Upper lobe of right lung (tissue), 1 donor: ENCODE measurements at regions not wholly inside any gene's neighbourhood (a gene's known extent, or its start where the extent isn't known, plus 50 kb on each side); places are given as distances from the start of the nearest gene placed in this dataset.
A peak's percentile ranks its signal among the peaks of the same experiment; 100 is the strongest.
"Not testable (repeated sequence)": the region's sequence is repeated elsewhere in the genome, so short reads cannot be mapped to it uniquely, and the experiment has no call there.

Experiments used
- ATAC-seq: fragments of 200-7000 bp; cut with Tn5 transposase; one replicate; pipeline ENCODE4 v1.9.1; 2020; ENCODE audit warnings: mild to moderate bottlenecking, moderate library complexity
- DNase-seq: peaks from one replicate; pipeline ENCODE4 v3.0.0-alpha.2; 2020
- H3K27ac ChIP-seq: fragments of 200-600 bp; one replicate; pipeline ENCODE4 v1.8.0; 2022
- H3K27me3 ChIP-seq: fragments of 200-600 bp; one replicate; pipeline ENCODE4 v1.8.0; 2022; ENCODE audit warnings: mild to moderate bottlenecking
- H3K36me3 ChIP-seq: fragments of 200-600 bp; one replicate; pipeline ENCODE4 v1.8.0; 2022
- H3K4me1 ChIP-seq: fragments of 200-600 bp; one replicate; pipeline ENCODE4 v1.8.0; 2022
- H3K4me3 ChIP-seq: fragments of 200-600 bp; one replicate; pipeline ENCODE4 v1.8.0; 2022; ENCODE audit warnings: mild to moderate bottlenecking
- H3K9me3 ChIP-seq: fragments of 200-600 bp; one replicate; pipeline ENCODE4 v1.8.0; 2022
- CTCF ChIP-seq: fragments of 200-600 bp; IDR thresholded peaks from one replicate; pipeline ENCODE4 v1.8.0; 2022; ENCODE audit warnings: antibody characterized with exemption
- intact Hi-C: fragments of 100-400 bp; cut with DNase I; formaldehyde crosslinking; loops from one replicate; pipeline ENCODE4 v1.11.0; 2022
- donor health status: DM: no; HTN: yes; CAD: no; lungs with severe emphysema.

DNA sequence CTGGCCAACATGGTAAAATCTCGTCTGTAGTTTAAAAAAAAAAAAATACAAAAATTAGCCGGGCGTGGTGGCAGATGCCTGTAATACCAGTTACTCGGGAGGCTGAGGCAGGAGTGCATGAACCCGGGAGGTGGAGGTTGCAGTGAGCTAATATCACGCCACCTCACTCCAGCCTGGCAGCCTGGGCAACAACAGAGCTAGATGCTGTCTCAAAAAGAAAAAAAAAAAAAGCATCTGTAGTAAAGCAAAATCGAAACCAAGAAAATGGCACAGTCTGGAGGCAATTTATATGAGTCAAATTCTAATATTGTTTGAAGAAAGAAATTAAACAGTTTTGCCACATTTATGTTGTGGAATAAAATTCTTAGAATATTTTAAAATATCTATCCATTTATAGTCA, 365.0 kb upstream of the CHORDC1 start:
- no peak overlapping the region for H3K4me3 ChIP-seq
- no peak for TF ChIP-seq CTCF
- H3K27me3 ChIP-seq: no peaks in the 10 kb centered on the region
- no peak overlapping the region for H3K27ac ChIP-seq
- no peak for DNase-seq
- H3K36me3 ChIP-seq: no peaks in the 10 kb centered on the region
- no peak for ATAC-seq
- H3K4me1 ChIP-seq: no peaks in the 10 kb centered on the region
- H3K9me3 ChIP-seq: no peaks in the 10 kb centered on the region
- intact Hi-C loops: no loop called here

GRCh38 chr11:90585491-90585890, 362.6 kb upstream of the CHORDC1 start:
- no peaks in the 10 kb centered on the region for H3K27me3 ChIP-seq
- no peak overlapping the region for H3K4me3 ChIP-seq
- DNase-seq: no peak
- no peak for TF ChIP-seq CTCF
- intact Hi-C loops: no loop called here
- H3K4me1 ChIP-seq: no peaks in the 10 kb centered on the region
- no peaks in the 10 kb centered on the region for H3K9me3 ChIP-seq
- H3K27ac ChIP-seq: no peak overlapping the region
- no peaks in the 10 kb centered on the region for H3K36me3 ChIP-seq
- no peak for ATAC-seq

- H3K27ac ChIP-seq, H3K36me3 ChIP-seq, H3K27me3 ChIP-seq, intact Hi-C loops, ATAC-seq, H3K4me1 ChIP-seq, DNase-seq, H3K4me3 ChIP-seq, H3K9me3 ChIP-seq: not testable (repeated sequence)
Measured at GRCh38 chr11:90582999-90583398, 360.1 kb upstream of the CHORDC1 start.

DNA sequence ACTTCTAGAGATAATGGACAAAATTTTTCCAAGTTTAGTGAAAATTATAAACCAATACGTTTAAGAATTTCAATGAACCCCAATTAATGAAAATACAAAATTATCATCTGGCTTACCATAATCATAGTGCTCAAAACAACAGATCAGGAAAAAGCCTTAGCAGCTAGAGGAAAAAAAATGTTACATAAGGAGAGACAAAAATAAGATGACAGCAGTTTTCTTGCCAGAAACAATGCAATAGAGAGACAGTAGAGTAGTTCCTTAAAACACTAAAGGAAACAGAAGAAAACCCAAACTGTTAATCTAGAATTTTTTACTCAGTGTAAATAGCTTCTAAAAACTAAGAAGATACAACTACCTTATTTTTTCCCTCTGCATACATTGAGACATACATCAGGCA, 341.7 kb upstream of the CHORDC1 start:
- Histone ChIP-seq H3K27me3 (no peaks in the 10 kb centered on the region), H3K9me3 (no peaks in the 10 kb centered on the region), H3K27ac (no peak overlapping the region), H3K4me3 (no peak overlapping the region), H3K36me3 (no peaks in the 10 kb centered on the region), H3K4me1 (no peaks in the 10 kb centered on the region)
- ATAC-seq (no peak), DNase-seq (no peak)
- intact Hi-C loops: no loop called here
- no peak for TF ChIP-seq CTCF

GRCh38 chr11:90558328-90558865, 335.5 kb upstream of the CHORDC1 start:
- DNase-seq: no peak
- ATAC-seq: peak; percentile 16
- intact Hi-C loops: no loop called here
- H3K36me3 ChIP-seq: no peaks in the 10 kb centered on the region
- no peaks in the 10 kb centered on the region for H3K4me1 ChIP-seq
- H3K27me3 ChIP-seq: no peaks in the 10 kb centered on the region
- no peak for TF ChIP-seq CTCF
- H3K4me3 ChIP-seq: no peak overlapping the region
- H3K9me3 ChIP-seq: no peaks in the 10 kb centered on the region
- no peak overlapping the region for H3K27ac ChIP-seq

GRCh38 chr11:90556606-90557005, 333.8 kb upstream of the CHORDC1 start:
- no peaks in the 10 kb centered on the region for H3K36me3 ChIP-seq
- no peak overlapping the region for H3K27ac ChIP-seq
- intact Hi-C loops: no loop called here
- no peak for DNase-seq
- no peaks in the 10 kb centered on the region for H3K27me3 ChIP-seq
- no peaks in the 10 kb centered on the region for H3K4me1 ChIP-seq
- TF ChIP-seq CTCF: no peak
- H3K4me3 ChIP-seq: no peak overlapping the region
- ATAC-seq: peak; percentile 39
- H3K9me3 ChIP-seq: no peaks in the 10 kb centered on the region
